ENCODE measurements at regions not wholly inside any gene's neighbourhood (a gene's known extent, or its start where the extent isn't known, plus 50 kb on each side); places are given as distances from the start of the nearest gene placed in this dataset.

GRCh38 chr11:101306721-101307120 lies 177.1 kb upstream of the PGR start:
- DNase-seq: no peak
- no peaks in the 10 kb centered on the region for H3K27me3 Mint-ChIP-seq
- Histone ChIP-seq H3K9me3 (no peaks in the 10 kb centered on the region), H3K36me3 (ENCODE audit: control insufficient read depth in 2 of 2, extremely low read depth in 1 of 2, insufficient read depth in 1 of 2, low read length in 1 of 2) (no peaks in the 10 kb centered on the region), H3K4me1 (ENCODE audit: control insufficient read depth in 1 of 2, extremely low read depth in 1 of 2, insufficient read depth in 2 of 2, low read length in 2 of 2) (no peaks in the 10 kb centered on the region), H3K27me3 (replicated peaks in 1 of 2; ENCODE audit: control insufficient read depth in 2 of 2, extremely low read depth in 1 of 2, insufficient read depth in 2 of 2, low read length in 1 of 2) (no peaks in the 10 kb centered on the region), H3K27ac (ENCODE audit: low read length) (no peak overlapping the region), H3K4me3 (ENCODE audit: control insufficient read depth in 1 of 2, extremely low read depth in 1 of 2, low read length in 1 of 2) (no peak overlapping the region)
- ATAC-seq (replicated peaks in 1 of 4): no peak
- no peaks in the 10 kb centered on the region for H3K4me1 Mint-ChIP-seq
- peaks cover 6 to 16% (median 9%) of the 10 kb centered on the region in 3 donors for H3K9me3 Mint-ChIP-seq
- no peak overlapping the region for H3K27ac Mint-ChIP-seq
- H3K36me3 Mint-ChIP-seq: no peaks in the 10 kb centered on the region
- no CpG with 5 or more reads among the region's 3 CpGs for WGBS (ENCODE audit: insufficient coverage)
- ChIA-PET POLR2A (no interaction called here), CTCF (no interaction called here)
- no peak overlapping the region for H3K4me3 Mint-ChIP-seq

- Histone ChIP-seq H3K4me3 (ENCODE audit: control insufficient read depth in 1 of 2, extremely low read depth in 1 of 2, low read length in 1 of 2) (no peak overlapping the region), H3K9me3 (no peaks in the 10 kb centered on the region), H3K27ac (ENCODE audit: low read length) (no peak overlapping the region), H3K4me1 (ENCODE audit: control insufficient read depth in 1 of 2, extremely low read depth in 1 of 2, insufficient read depth in 2 of 2, low read length in 2 of 2) (no peaks in the 10 kb centered on the region), H3K36me3 (ENCODE audit: control insufficient read depth in 2 of 2, extremely low read depth in 1 of 2, insufficient read depth in 1 of 2, low read length in 1 of 2) (no peaks in the 10 kb centered on the region), H3K27me3 (replicated peaks in 1 of 2; ENCODE audit: control insufficient read depth in 2 of 2, extremely low read depth in 1 of 2, insufficient read depth in 2 of 2, low read length in 1 of 2) (no peaks in the 10 kb centered on the region)
- no peak for ATAC-seq (replicated peaks in 1 of 4)
- H3K36me3 Mint-ChIP-seq: no peaks in the 10 kb centered on the region
- no CpG with 5 or more reads among the region's 1 CpG for WGBS (ENCODE audit: insufficient coverage)
- POLR2A ChIA-PET: interaction anchor here in 1 of 2 donors (0.7 kb wide), 1 partner anchor 1490 kb away, joined by 4 read pairs; no protein-coding TSS in a partner anchor
- no peaks in the 10 kb centered on the region for H3K4me1 Mint-ChIP-seq
- DNase-seq: no peak
- H3K4me3 Mint-ChIP-seq: no peak overlapping the region
- H3K27ac Mint-ChIP-seq: no peak overlapping the region
- no peaks in the 10 kb centered on the region for H3K27me3 Mint-ChIP-seq
- CTCF ChIA-PET: no interaction called here
- H3K9me3 Mint-ChIP-seq: peaks cover 0 to 8% (median 4%) of the 10 kb centered on the region in 3 donors
Measured at GRCh38 chr11:101305496-101305895, 175.9 kb upstream of the PGR start.

GRCh38 chr11:101299210-101299609 lies 169.6 kb upstream of the PGR start:
- no peaks in the 10 kb centered on the region for H3K9me3 ChIP-seq
- DNase-seq (no peak), ATAC-seq (replicated peaks in 1 of 4) (no peak)
- ChIA-PET POLR2A (no interaction called here), CTCF (no interaction called here)
- H3K4me3 ChIP-seq (ENCODE audit: control insufficient read depth in 1 of 2, extremely low read depth in 1 of 2, low read length in 1 of 2): no peak overlapping the region
- Mint-ChIP-seq H3K27ac (no peak overlapping the region), H3K4me3 (no peak overlapping the region), H3K36me3 (no peaks in the 10 kb centered on the region), H3K27me3 (no peaks in the 10 kb centered on the region), H3K9me3 (peaks cover 12 to 21% (median 13%) of the 10 kb centered on the region in 3 donors), H3K4me1 (no peaks in the 10 kb centered on the region)
- H3K27me3 ChIP-seq (replicated peaks in 1 of 2; ENCODE audit: control insufficient read depth in 2 of 2, extremely low read depth in 1 of 2, insufficient read depth in 2 of 2, low read length in 1 of 2): no peaks in the 10 kb centered on the region
- no peaks in the 10 kb centered on the region for H3K4me1 ChIP-seq (ENCODE audit: control insufficient read depth in 1 of 2, extremely low read depth in 1 of 2, insufficient read depth in 2 of 2, low read length in 2 of 2)
- no peak overlapping the region for H3K27ac ChIP-seq (ENCODE audit: low read length)
- no peaks in the 10 kb centered on the region for H3K36me3 ChIP-seq (ENCODE audit: control insufficient read depth in 2 of 2, extremely low read depth in 1 of 2, insufficient read depth in 1 of 2, low read length in 1 of 2)
- 60% methylated on average over 1 of the region's 6 CpGs for WGBS (ENCODE audit: insufficient coverage)

- Histone ChIP-seq H3K36me3 (ENCODE audit: control insufficient read depth in 2 of 2, extremely low read depth in 1 of 2, insufficient read depth in 1 of 2, low read length in 1 of 2) (no peaks in the 10 kb centered on the region), H3K9me3 (no peaks in the 10 kb centered on the region), H3K27ac (ENCODE audit: low read length) (no peak overlapping the region), H3K27me3 (replicated peaks in 1 of 2; ENCODE audit: control insufficient read depth in 2 of 2, extremely low read depth in 1 of 2, insufficient read depth in 2 of 2, low read length in 1 of 2) (no peaks in the 10 kb centered on the region), H3K4me3 (ENCODE audit: control insufficient read depth in 1 of 2, extremely low read depth in 1 of 2, low read length in 1 of 2) (no peak overlapping the region), H3K4me1 (ENCODE audit: control insufficient read depth in 1 of 2, extremely low read depth in 1 of 2, insufficient read depth in 2 of 2, low read length in 2 of 2) (no peaks in the 10 kb centered on the region)
- DNase-seq (no peak), ATAC-seq (replicated peaks in 1 of 4) (no peak)
- no peak overlapping the region for H3K27ac Mint-ChIP-seq
- H3K27me3 Mint-ChIP-seq: no peaks in the 10 kb centered on the region
- POLR2A ChIA-PET: no interaction called here
- CTCF ChIA-PET: no interaction called here
- H3K9me3 Mint-ChIP-seq: peaks cover 10 to 29% (median 27%) of the 10 kb centered on the region in 3 donors
- H3K36me3 Mint-ChIP-seq: no peaks in the 10 kb centered on the region
- no peak overlapping the region for H3K4me3 Mint-ChIP-seq
- no peaks in the 10 kb centered on the region for H3K4me1 Mint-ChIP-seq
Measured at GRCh38 chr11:101296896-101297295, 167.3 kb upstream of the PGR start.

- Mint-ChIP-seq H3K36me3 (no peaks in the 10 kb centered on the region), H3K4me1 (no peaks in the 10 kb centered on the region), H3K4me3 (no peak overlapping the region), H3K9me3 (peaks cover 11 to 37% (median 34%) of the 10 kb centered on the region in 3 donors), H3K27ac (no peak overlapping the region), H3K27me3 (no peaks in the 10 kb centered on the region)
- H3K4me1 ChIP-seq (ENCODE audit: control insufficient read depth in 1 of 2, extremely low read depth in 1 of 2, insufficient read depth in 2 of 2, low read length in 2 of 2): no peaks in the 10 kb centered on the region
- POLR2A ChIA-PET: no interaction called here
- ATAC-seq (replicated peaks in 1 of 4) (no peak), DNase-seq (no peak)
- no peak overlapping the region for H3K27ac ChIP-seq (ENCODE audit: low read length)
- no CpG with 5 or more reads among the region's 2 CpGs for WGBS (ENCODE audit: insufficient coverage)
- H3K4me3 ChIP-seq (ENCODE audit: control insufficient read depth in 1 of 2, extremely low read depth in 1 of 2, low read length in 1 of 2): no peak overlapping the region
- no peaks in the 10 kb centered on the region for H3K36me3 ChIP-seq (ENCODE audit: control insufficient read depth in 2 of 2, extremely low read depth in 1 of 2, insufficient read depth in 1 of 2, low read length in 1 of 2)
- CTCF ChIA-PET: no interaction called here
- H3K27me3 ChIP-seq (replicated peaks in 1 of 2; ENCODE audit: control insufficient read depth in 2 of 2, extremely low read depth in 1 of 2, insufficient read depth in 2 of 2, low read length in 1 of 2): no peaks in the 10 kb centered on the region
- H3K9me3 ChIP-seq: no peaks in the 10 kb centered on the region
Measured at GRCh38 chr11:101292661-101293240, 163.1 kb upstream of the PGR start.

- no peaks in the 10 kb centered on the region for H3K27me3 Mint-ChIP-seq
- Histone ChIP-seq H3K4me1 (ENCODE audit: control insufficient read depth in 1 of 2, extremely low read depth in 1 of 2, insufficient read depth in 2 of 2, low read length in 2 of 2) (no peaks in the 10 kb centered on the region), H3K27ac (ENCODE audit: low read length) (no peak overlapping the region), H3K9me3 (no peaks in the 10 kb centered on the region), H3K4me3 (ENCODE audit: control insufficient read depth in 1 of 2, extremely low read depth in 1 of 2, low read length in 1 of 2) (no peak overlapping the region), H3K36me3 (ENCODE audit: control insufficient read depth in 2 of 2, extremely low read depth in 1 of 2, insufficient read depth in 1 of 2, low read length in 1 of 2) (no peaks in the 10 kb centered on the region), H3K27me3 (replicated peaks in 1 of 2; ENCODE audit: control insufficient read depth in 2 of 2, extremely low read depth in 1 of 2, insufficient read depth in 2 of 2, low read length in 1 of 2) (no peaks in the 10 kb centered on the region)
- H3K9me3 Mint-ChIP-seq: peaks cover 11 to 37% (median 34%) of the 10 kb centered on the region in 3 donors
- H3K4me3 Mint-ChIP-seq: no peak overlapping the region
- H3K27ac Mint-ChIP-seq: no peak overlapping the region
- no CpG with 5 or more reads among the region's 1 CpG for WGBS (ENCODE audit: insufficient coverage)
- CTCF ChIA-PET: no interaction called here
- POLR2A ChIA-PET: no interaction called here
- no peaks in the 10 kb centered on the region for H3K4me1 Mint-ChIP-seq
- ATAC-seq (replicated peaks in 1 of 4) (no peak), DNase-seq (no peak)
- no peaks in the 10 kb centered on the region for H3K36me3 Mint-ChIP-seq
Measured at GRCh38 chr11:101291279-101291678, 161.7 kb upstream of the PGR start.

GRCh38 chr11:101288392-101288791 lies 158.8 kb upstream of the PGR start:
- Histone ChIP-seq H3K9me3 (no peaks in the 10 kb centered on the region), H3K27me3 (replicated peaks in 1 of 2; ENCODE audit: control insufficient read depth in 2 of 2, extremely low read depth in 1 of 2, insufficient read depth in 2 of 2, low read length in 1 of 2) (no peaks in the 10 kb centered on the region), H3K4me1 (ENCODE audit: control insufficient read depth in 1 of 2, extremely low read depth in 1 of 2, insufficient read depth in 2 of 2, low read length in 2 of 2) (no peaks in the 10 kb centered on the region), H3K36me3 (ENCODE audit: control insufficient read depth in 2 of 2, extremely low read depth in 1 of 2, insufficient read depth in 1 of 2, low read length in 1 of 2) (no peaks in the 10 kb centered on the region), H3K27ac (ENCODE audit: low read length) (no peak overlapping the region), H3K4me3 (ENCODE audit: control insufficient read depth in 1 of 2, extremely low read depth in 1 of 2, low read length in 1 of 2) (no peak overlapping the region)
- POLR2A ChIA-PET: no interaction called here
- H3K4me1 Mint-ChIP-seq: no peaks in the 10 kb centered on the region
- 100% methylated on average over 1 of the region's 3 CpGs for WGBS (ENCODE audit: insufficient coverage)
- no peak overlapping the region for H3K27ac Mint-ChIP-seq
- no peaks in the 10 kb centered on the region for H3K36me3 Mint-ChIP-seq
- ATAC-seq (replicated peaks in 1 of 4) (no peak), DNase-seq (no peak)
- no peak overlapping the region for H3K4me3 Mint-ChIP-seq
- no peaks in the 10 kb centered on the region for H3K27me3 Mint-ChIP-seq
- peaks cover 6 to 28% (median 20%) of the 10 kb centered on the region in 3 donors for H3K9me3 Mint-ChIP-seq
- CTCF ChIA-PET: no interaction called here

All from T-cell (primary cell).